ENCODE measurements at regions not wholly inside any gene's neighbourhood (a gene's known extent, or its start where the extent isn't known, plus 50 kb on each side); places are given as distances from the start of the nearest gene placed in this dataset.

GRCh38 chr2:56940054-56940453 is 756.3 kb downstream of the CCDC85A start:
- TF ChIP-seq, protein P1, sequence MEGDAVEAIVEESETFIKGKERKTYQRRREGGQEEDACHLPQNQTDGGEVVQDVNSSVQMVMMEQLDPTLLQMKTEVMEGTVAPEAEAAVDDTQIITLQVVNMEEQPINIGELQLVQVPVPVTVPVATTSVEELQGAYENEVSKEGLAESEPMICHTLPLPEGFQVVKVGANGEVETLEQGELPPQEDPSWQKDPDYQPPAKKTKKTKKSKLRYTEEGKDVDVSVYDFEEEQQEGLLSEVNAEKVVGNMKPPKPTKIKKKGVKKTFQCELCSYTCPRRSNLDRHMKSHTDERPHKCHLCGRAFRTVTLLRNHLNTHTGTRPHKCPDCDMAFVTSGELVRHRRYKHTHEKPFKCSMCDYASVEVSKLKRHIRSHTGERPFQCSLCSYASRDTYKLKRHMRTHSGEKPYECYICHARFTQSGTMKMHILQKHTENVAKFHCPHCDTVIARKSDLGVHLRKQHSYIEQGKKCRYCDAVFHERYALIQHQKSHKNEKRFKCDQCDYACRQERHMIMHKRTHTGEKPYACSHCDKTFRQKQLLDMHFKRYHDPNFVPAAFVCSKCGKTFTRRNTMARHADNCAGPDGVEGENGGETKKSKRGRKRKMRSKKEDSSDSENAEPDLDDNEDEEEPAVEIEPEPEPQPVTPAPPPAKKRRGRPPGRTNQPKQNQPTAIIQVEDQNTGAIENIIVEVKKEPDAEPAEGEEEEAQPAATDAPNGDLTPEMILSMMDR (IDR thresholded peaks at IDR 0.05; ENCODE audit: low read depth, low read length): no peak

DNA sequence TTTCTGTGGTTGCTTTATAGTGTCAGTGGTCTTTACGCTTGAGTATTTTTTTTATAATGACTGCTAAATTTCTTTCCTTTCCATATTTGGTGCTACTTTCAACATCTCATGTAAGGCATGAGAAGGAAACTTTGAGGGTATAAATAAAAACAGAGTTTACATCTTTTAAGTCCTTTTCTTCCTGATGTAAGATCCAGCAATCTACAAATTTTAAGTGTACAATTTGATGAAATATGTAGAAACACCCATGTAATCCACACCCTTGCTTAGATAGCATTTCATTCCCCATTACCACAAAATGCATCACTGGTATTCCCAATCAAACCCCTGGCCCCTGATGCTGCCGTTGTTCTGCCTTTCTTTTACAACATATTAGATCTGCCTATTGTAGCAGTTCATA is 769.1 kb downstream of the CCDC85A start:
- TF ChIP-seq, protein P1 (IDR thresholded peaks at IDR 0.05; ENCODE audit: low read depth, low read length): no peak
- H3K4me3 ChIP-seq (ENCODE audit: low read depth, low read length): no peak overlapping the region

More at GRCh38 chr2:56940054-56940453, 756.3 kb downstream of the CCDC85A start:
- H3K4me3 ChIP-seq (ENCODE audit: low read depth, low read length): no peak overlapping the region

DNA sequence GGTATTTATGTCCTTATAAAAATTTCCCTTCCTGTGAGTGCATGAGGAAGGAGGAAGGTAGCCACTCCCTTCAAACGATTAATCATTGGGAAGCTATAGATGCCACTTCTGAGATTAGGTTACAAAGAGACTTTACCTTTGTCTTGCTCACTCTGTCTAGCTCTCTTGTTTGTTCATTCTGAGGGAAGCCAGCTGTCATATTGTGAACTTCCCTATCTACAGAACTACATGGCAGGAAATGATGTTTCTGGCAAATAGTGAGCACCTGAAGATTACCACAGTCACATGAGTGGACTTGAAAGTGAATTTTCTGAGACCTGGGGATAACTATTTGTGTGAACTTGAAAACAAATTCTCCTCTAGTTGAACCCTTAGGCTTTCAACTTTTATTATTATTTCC is 776.8 kb downstream of the CCDC85A start:
- no peak overlapping the region for H3K4me3 ChIP-seq (ENCODE audit: low read depth, low read length)
- TF ChIP-seq, protein P1 (IDR thresholded peaks at IDR 0.05; ENCODE audit: low read depth, low read length): no peak

DNA sequence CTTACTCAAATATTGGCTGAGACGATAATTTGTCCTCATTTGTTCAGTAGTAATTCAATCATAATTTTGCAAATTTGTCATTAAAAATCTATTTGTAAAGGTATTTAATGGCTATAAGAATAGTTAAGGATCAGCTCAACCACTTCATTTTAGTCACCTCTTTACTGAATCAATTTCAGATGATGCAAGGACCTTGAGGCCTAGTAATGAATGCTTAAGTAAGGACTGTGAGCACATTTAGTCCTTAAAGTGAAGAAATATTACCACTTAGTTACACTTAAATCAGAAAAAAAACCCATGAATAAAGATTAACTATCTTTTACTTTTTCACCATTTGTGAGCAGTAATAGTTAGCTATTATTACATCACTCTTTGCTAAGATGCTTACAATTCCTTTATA is 778.9 kb downstream of the CCDC85A start:
- TF ChIP-seq, protein P1 (IDR thresholded peaks at IDR 0.05; ENCODE audit: low read depth, low read length): no peak

GRCh38 chr2:56969513-56969912 is 785.7 kb downstream of the CCDC85A start:
- TF ChIP-seq, protein P1 (IDR thresholded peaks at IDR 0.05; ENCODE audit: low read depth, low read length): no peak
- no peak overlapping the region for H3K4me3 ChIP-seq (ENCODE audit: low read depth, low read length)

More for the DNA sequence above, 778.9 kb downstream of the CCDC85A start:
- H3K4me3 ChIP-seq (ENCODE audit: low read depth, low read length): no peak overlapping the region

DNA sequence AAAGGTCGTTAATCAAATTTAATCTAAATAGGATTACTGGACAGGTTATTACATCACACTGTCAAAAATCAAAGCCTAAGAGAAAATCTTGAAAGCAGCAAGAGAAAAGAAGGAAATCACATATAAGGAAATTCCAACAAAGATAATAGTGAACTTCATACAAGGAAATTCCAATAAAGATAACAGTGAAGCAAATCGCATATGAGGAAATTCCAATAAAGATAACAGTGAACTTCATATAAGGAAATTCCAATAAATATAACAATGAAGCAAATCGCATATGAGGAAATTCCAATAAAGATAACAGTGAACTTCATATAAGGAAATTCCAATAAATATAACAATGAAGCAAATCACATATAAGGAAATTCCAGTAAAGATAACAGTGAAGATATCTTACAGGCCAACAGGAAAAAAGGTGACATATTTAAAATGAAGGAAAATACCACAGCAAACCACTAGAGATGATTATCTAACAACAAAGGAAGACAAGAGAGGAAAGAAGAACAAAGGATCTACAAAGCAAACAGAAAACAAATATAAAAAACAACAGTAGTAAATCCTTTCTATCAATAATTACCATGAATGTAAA is 787.7 kb downstream of the CCDC85A start:
- TF ChIP-seq, protein P1 (IDR thresholded peaks at IDR 0.05; ENCODE audit: low read depth, low read length): no peak

GRCh38 chr2:56981554-56981953 is 797.8 kb downstream of the CCDC85A start:
- no peak overlapping the region for H3K4me3 ChIP-seq (ENCODE audit: low read depth, low read length)
- TF ChIP-seq, protein P1 (IDR thresholded peaks at IDR 0.05; ENCODE audit: low read depth, low read length): no peak

More for the DNA sequence above, 787.7 kb downstream of the CCDC85A start:
- H3K4me3 ChIP-seq (ENCODE audit: low read depth, low read length): no peak overlapping the region
